ENCODE measurements at regions not wholly inside any gene's neighbourhood (a gene's known extent, or its start where the extent isn't known, plus 50 kb on each side); places are given as distances from the start of the nearest gene placed in this dataset.

- no peak for DNase-seq
These were observed 398.1 kb downstream of the GABRB3 start for GRCh38 chr15:26374806-26375205.

GRCh38 chr15:26372706-26373105, 400.2 kb downstream of the GABRB3 start:
- no peak for DNase-seq

- DNase-seq, result no peak
These were observed 407.8 kb downstream of the GABRB3 start for GRCh38 chr15:26365077-26365476.

- no peak for DNase-seq
These were observed 413.0 kb downstream of the GABRB3 start for GRCh38 chr15:26359855-26360254.

- no peak for DNase-seq
These were observed 414.2 kb downstream of the GABRB3 start for GRCh38 chr15:26358708-26359107.

GRCh38 chr15:26357653-26358052, 415.2 kb downstream of the GABRB3 start:
- no peak for DNase-seq

GRCh38 chr15:26355472-26356074, 417.3 kb downstream of the GABRB3 start:
- no peak for DNase-seq

- no peak for DNase-seq
These were observed 420.0 kb downstream of the GABRB3 start for GRCh38 chr15:26352909-26353308.

- DNase-seq, result no peak
These were observed 420.5 kb downstream of the GABRB3 start for GRCh38 chr15:26352406-26352805.

GRCh38 chr15:26325495-26325894, 447.4 kb downstream of the GABRB3 start:
- no peak for DNase-seq

GRCh38 chr15:26323566-26323965, 449.3 kb downstream of the GABRB3 start:
- no peak for DNase-seq

- no peak for DNase-seq
These were observed 454.2 kb downstream of the GABRB3 start for GRCh38 chr15:26318689-26319088.

GRCh38 chr15:26314577-26314976, 451.4 kb upstream of the ATP10A start:
- DNase-seq, result no peak

GRCh38 chr15:26311710-26312236, 448.6 kb upstream of the ATP10A start:
- DNase-seq, result no peak

- DNase-seq, result no peak
These were observed 435.6 kb upstream of the ATP10A start for GRCh38 chr15:26298659-26299170.

GRCh38 chr15:26298010-26298658, 435.0 kb upstream of the ATP10A start:
- no peak for DNase-seq

GRCh38 chr15:26295336-26296085, 432.4 kb upstream of the ATP10A start:
- no peak for DNase-seq

GRCh38 chr15:26294059-26294689, 431.0 kb upstream of the ATP10A start:
- DNase-seq, result no peak

GRCh38 chr15:26287381-26287780, 424.3 kb upstream of the ATP10A start:
- DNase-seq, result no peak

- no peak for DNase-seq
These were observed 417.2 kb upstream of the ATP10A start for GRCh38 chr15:26280281-26280680.

GRCh38 chr15:26261966-26262365, 398.8 kb upstream of the ATP10A start:
- no peak for DNase-seq

- DNase-seq, result no peak
These were observed 398.3 kb upstream of the ATP10A start for GRCh38 chr15:26261413-26261812.

- DNase-seq, result peak; percentile 54
These were observed 397.5 kb upstream of the ATP10A start for GRCh38 chr15:26260517-26261133.
